ENCODE measurements at regions not wholly inside any gene's neighbourhood (a gene's known extent, or its start where the extent isn't known, plus 50 kb on each side); places are given as distances from the start of the nearest gene placed in this dataset. TPM values are rescaled to one million over a fixed set of nuclear protein-coding genes. Genes with fewer than 3 reads are reported as not detected.

DNA sequence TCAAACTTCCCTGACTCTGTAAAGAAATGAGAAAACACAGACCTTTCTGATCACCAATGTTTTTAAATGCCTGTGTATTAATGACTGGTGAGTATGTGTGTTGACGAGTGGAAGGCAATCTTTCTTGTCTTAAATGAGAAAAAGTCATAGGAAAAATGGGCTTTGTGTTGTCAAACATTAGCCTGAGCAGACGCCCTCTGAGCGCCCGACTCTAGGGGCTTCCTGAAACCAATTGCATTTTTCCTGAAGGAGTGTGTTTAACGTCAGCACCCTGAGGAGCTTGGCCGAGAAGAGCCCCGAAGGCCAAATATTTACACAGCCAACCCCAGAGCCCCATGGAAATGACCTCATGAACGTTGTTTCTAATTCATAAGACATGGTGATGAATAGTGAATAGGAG lies 154.3 kb downstream of the PHF2 start:
- ChIA-PET CTCF (no interaction called here), POLR2A (no interaction called here)
- Histone ChIP-seq H3K36me3 (ENCODE audit: control insufficient read depth, insufficient read depth, low read length) (no peaks in the 10 kb centered on the region), H3K27ac (ENCODE audit: low read length) (no peak overlapping the region), H3K4me3 (ENCODE audit: low read depth in 2 of 2, low read length in 2 of 2) (no peak overlapping the region), H3K9me3 (ENCODE audit: control insufficient read depth, insufficient read depth, low read depth, low read length) (0 out of 2 replicates have a peak, but pooled peaks cover 4% of the 10 kb centered on the region), H3K4me1 (ENCODE audit: control insufficient read depth, insufficient read depth, low read length) (no peaks in the 10 kb centered on the region), H3K27me3 (ENCODE audit: control insufficient read depth, insufficient read depth, low read length) (no peaks in the 10 kb centered on the region)
- BruUV-seq (replicated peaks): no TSS peak
- DNase-seq (ENCODE audit: low read depth, low spot score) (no peak), ATAC-seq (no peak)
- in situ Hi-C loops (cut with HindIII; ENCODE audit: low pct_unique_long_range_greater_than_20kb, low sequenced_read_pairs): no loop called here
- TF ChIP-seq POLR2AphosphoS5 (IDR thresholded peaks at IDR 0.05; ENCODE audit: low read depth, low read length): no peak
- TF ChIP-seq, protein P1, sequence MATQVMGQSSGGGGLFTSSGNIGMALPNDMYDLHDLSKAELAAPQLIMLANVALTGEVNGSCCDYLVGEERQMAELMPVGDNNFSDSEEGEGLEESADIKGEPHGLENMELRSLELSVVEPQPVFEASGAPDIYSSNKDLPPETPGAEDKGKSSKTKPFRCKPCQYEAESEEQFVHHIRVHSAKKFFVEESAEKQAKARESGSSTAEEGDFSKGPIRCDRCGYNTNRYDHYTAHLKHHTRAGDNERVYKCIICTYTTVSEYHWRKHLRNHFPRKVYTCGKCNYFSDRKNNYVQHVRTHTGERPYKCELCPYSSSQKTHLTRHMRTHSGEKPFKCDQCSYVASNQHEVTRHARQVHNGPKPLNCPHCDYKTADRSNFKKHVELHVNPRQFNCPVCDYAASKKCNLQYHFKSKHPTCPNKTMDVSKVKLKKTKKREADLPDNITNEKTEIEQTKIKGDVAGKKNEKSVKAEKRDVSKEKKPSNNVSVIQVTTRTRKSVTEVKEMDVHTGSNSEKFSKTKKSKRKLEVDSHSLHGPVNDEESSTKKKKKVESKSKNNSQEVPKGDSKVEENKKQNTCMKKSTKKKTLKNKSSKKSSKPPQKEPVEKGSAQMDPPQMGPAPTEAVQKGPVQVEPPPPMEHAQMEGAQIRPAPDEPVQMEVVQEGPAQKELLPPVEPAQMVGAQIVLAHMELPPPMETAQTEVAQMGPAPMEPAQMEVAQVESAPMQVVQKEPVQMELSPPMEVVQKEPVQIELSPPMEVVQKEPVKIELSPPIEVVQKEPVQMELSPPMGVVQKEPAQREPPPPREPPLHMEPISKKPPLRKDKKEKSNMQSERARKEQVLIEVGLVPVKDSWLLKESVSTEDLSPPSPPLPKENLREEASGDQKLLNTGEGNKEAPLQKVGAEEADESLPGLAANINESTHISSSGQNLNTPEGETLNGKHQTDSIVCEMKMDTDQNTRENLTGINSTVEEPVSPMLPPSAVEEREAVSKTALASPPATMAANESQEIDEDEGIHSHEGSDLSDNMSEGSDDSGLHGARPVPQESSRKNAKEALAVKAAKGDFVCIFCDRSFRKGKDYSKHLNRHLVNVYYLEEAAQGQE (IDR thresholded peaks at IDR 0.05; ENCODE audit: insufficient read depth in 1 of 2, low read depth in 2 of 2, low read length in 1 of 2): no peak
- TF ChIP-seq, protein P2, sequence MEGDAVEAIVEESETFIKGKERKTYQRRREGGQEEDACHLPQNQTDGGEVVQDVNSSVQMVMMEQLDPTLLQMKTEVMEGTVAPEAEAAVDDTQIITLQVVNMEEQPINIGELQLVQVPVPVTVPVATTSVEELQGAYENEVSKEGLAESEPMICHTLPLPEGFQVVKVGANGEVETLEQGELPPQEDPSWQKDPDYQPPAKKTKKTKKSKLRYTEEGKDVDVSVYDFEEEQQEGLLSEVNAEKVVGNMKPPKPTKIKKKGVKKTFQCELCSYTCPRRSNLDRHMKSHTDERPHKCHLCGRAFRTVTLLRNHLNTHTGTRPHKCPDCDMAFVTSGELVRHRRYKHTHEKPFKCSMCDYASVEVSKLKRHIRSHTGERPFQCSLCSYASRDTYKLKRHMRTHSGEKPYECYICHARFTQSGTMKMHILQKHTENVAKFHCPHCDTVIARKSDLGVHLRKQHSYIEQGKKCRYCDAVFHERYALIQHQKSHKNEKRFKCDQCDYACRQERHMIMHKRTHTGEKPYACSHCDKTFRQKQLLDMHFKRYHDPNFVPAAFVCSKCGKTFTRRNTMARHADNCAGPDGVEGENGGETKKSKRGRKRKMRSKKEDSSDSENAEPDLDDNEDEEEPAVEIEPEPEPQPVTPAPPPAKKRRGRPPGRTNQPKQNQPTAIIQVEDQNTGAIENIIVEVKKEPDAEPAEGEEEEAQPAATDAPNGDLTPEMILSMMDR (IDR thresholded peaks at IDR 0.05): no peak
- TF ChIP-seq TCF7L2 (IDR thresholded peaks at IDR 0.05; ENCODE audit: low read depth, low read length): no peak
- TF ChIP-seq SIN3A (IDR thresholded peaks at IDR 0.05; ENCODE audit: borderline replicate concordance, insufficient read depth, low read depth, low read length): no peak
- intact Hi-C loops (cut with micrococcal nuclease; ENCODE audit: unreplicated experiment): no loop called here

DNA sequence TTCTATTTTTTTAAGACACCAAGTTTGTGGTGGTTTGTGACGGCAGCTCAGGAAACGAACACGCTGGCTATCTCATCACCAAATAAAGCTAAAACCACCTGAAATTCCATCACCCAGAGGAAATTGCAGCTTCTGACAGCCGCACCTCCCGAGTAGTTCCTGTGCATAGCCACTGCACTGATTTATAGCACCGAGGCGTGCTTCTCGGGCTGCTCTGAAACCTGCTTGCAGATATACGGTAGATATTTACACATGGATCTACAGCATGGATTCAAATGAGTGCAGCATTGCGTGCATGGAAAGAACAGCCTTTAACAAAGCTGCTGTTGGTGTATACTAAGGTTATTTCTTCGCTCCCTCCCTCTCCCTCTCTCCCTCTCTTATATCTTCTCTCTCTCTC lies 153.8 kb downstream of the PHF2 start:
- CTCF ChIA-PET: no interaction called here
- DNase-seq (ENCODE audit: low read depth, low spot score) (no peak), ATAC-seq (no peak)
- Histone ChIP-seq H3K27me3 (ENCODE audit: control insufficient read depth, insufficient read depth, low read length) (no peaks in the 10 kb centered on the region), H3K9me3 (ENCODE audit: control insufficient read depth, insufficient read depth, low read depth, low read length) (0 out of 2 replicates have a peak, but pooled peaks cover 4% of the 10 kb centered on the region), H3K36me3 (ENCODE audit: control insufficient read depth, insufficient read depth, low read length) (no peaks in the 10 kb centered on the region), H3K27ac (ENCODE audit: low read length) (no peak overlapping the region), H3K4me3 (ENCODE audit: low read depth in 2 of 2, low read length in 2 of 2) (no peak overlapping the region), H3K4me1 (ENCODE audit: control insufficient read depth, insufficient read depth, low read length) (no peaks in the 10 kb centered on the region)
- POLR2A ChIA-PET: no interaction called here
- BruUV-seq (replicated peaks): no TSS peak
- intact Hi-C loops (cut with micrococcal nuclease; ENCODE audit: unreplicated experiment) (no loop called here), in situ Hi-C loops (cut with HindIII; ENCODE audit: low pct_unique_long_range_greater_than_20kb, low sequenced_read_pairs) (no loop called here)
- no peak for TF ChIP-seq SIN3A (IDR thresholded peaks at IDR 0.05; ENCODE audit: borderline replicate concordance, insufficient read depth, low read depth, low read length)
- TF ChIP-seq TCF7L2 (IDR thresholded peaks at IDR 0.05; ENCODE audit: low read depth, low read length): no peak
- TF ChIP-seq, protein P1 (IDR thresholded peaks at IDR 0.05; ENCODE audit: insufficient read depth in 1 of 2, low read depth in 2 of 2, low read length in 1 of 2): no peak

Small RNA genes in the stretch of these regions (microRNA-seq; reads per million reads assigned to microRNA genes)
- gene MIR4291 (ENCODE audit: unreplicated experiment): not detected

Data from Panc1 (cell line).